ENCODE measurements at regions not wholly inside any gene's neighbourhood (a gene's known extent, or its start where the extent isn't known, plus 50 kb on each side); places are given as distances from the start of the nearest gene placed in this dataset.

GRCh38 chr14:98118749-98119148 is 1153.2 kb downstream of the BCL11B start:
- Mint-ChIP-seq H3K4me1 (ENCODE audit: unreplicated experiment) (peaks cover 4% of the 10 kb centered on the region), H3K27me3 (ENCODE audit: unreplicated experiment) (peaks cover 1% of the 10 kb centered on the region), H3K36me3 (ENCODE audit: low read depth, unreplicated experiment) (no peaks in the 10 kb centered on the region), H3K9me3 (ENCODE audit: unreplicated experiment) (no peaks in the 10 kb centered on the region), H3K27ac (ENCODE audit: unreplicated experiment) (no peak overlapping the region), H3K4me3 (ENCODE audit: unreplicated experiment) (no peak overlapping the region)
- TF ChIP-seq CTCF (IDR thresholded peaks at IDR 0.05; ENCODE audit: unreplicated experiment): no peak
- DNase-seq (ENCODE audit: low spot score): no peak

GRCh38 chr14:98119739-98120138 is 1152.3 kb downstream of the BCL11B start:
- no peak for TF ChIP-seq CTCF (IDR thresholded peaks at IDR 0.05; ENCODE audit: unreplicated experiment)

GRCh38 chr14:98120831-98121464 is 1151.0 kb downstream of the BCL11B start:
- Mint-ChIP-seq H3K9me3 (ENCODE audit: unreplicated experiment) (no peaks in the 10 kb centered on the region), H3K4me1 (ENCODE audit: unreplicated experiment) (no peaks in the 10 kb centered on the region), H3K36me3 (ENCODE audit: low read depth, unreplicated experiment) (no peaks in the 10 kb centered on the region), H3K27ac (ENCODE audit: unreplicated experiment) (no peak overlapping the region), H3K27me3 (ENCODE audit: unreplicated experiment) (no peaks in the 10 kb centered on the region), H3K4me3 (ENCODE audit: unreplicated experiment) (no peak overlapping the region)
- TF ChIP-seq CTCF (IDR thresholded peaks at IDR 0.05; ENCODE audit: unreplicated experiment): no peak
- no peak for DNase-seq (ENCODE audit: low spot score)

More at GRCh38 chr14:98119739-98120138, 1152.3 kb downstream of the BCL11B start:
- H3K9me3 Mint-ChIP-seq (ENCODE audit: unreplicated experiment): no peaks in the 10 kb centered on the region
- H3K36me3 Mint-ChIP-seq (ENCODE audit: low read depth, unreplicated experiment): no peaks in the 10 kb centered on the region
- no peaks in the 10 kb centered on the region for H3K27me3 Mint-ChIP-seq (ENCODE audit: unreplicated experiment)
- no peak overlapping the region for H3K27ac Mint-ChIP-seq (ENCODE audit: unreplicated experiment)
- no peak overlapping the region for H3K4me3 Mint-ChIP-seq (ENCODE audit: unreplicated experiment)
- H3K4me1 Mint-ChIP-seq (ENCODE audit: unreplicated experiment): peaks cover under 1% of the 10 kb centered on the region
- DNase-seq (ENCODE audit: low spot score): no peak

- Mint-ChIP-seq H3K4me1 (ENCODE audit: unreplicated experiment) (no peaks in the 10 kb centered on the region), H3K36me3 (ENCODE audit: low read depth, unreplicated experiment) (no peaks in the 10 kb centered on the region), H3K9me3 (ENCODE audit: unreplicated experiment) (no peaks in the 10 kb centered on the region)
Observed at GRCh38 chr14:98122527-98122926, 1149.5 kb downstream of the BCL11B start.

More at GRCh38 chr14:98122527-98122926, 1149.5 kb downstream of the BCL11B start:
- Mint-ChIP-seq H3K27me3 (ENCODE audit: unreplicated experiment) (no peaks in the 10 kb centered on the region), H3K27ac (ENCODE audit: unreplicated experiment) (no peak overlapping the region), H3K4me3 (ENCODE audit: unreplicated experiment) (no peak overlapping the region)
- DNase-seq (ENCODE audit: low spot score): no peak
- no peak for TF ChIP-seq CTCF (IDR thresholded peaks at IDR 0.05; ENCODE audit: unreplicated experiment)
